ENCODE measurements at regions not wholly inside any gene's neighbourhood (a gene's known extent, or its start where the extent isn't known, plus 50 kb on each side); places are given as distances from the start of the nearest gene placed in this dataset.

DNA sequence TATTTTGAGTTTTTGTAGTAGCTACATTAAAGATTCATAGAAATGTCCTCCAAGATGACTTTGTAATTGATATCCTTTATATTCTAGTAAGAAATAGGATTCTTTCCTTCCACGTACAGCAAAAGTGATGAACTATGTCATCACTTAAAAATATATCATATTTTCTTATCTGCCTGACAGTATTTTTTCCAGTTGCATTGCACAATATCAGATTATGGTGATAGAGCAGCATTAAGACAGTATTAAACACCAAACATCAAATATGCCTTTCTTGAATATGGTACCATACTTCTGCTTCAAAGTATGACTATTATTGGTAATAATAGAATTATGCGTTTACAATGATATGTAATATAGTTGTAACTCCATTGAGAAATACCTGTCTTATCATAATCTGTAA, 919.8 kb upstream of the EDIL3 start:
- TF ChIP-seq, protein P1, sequence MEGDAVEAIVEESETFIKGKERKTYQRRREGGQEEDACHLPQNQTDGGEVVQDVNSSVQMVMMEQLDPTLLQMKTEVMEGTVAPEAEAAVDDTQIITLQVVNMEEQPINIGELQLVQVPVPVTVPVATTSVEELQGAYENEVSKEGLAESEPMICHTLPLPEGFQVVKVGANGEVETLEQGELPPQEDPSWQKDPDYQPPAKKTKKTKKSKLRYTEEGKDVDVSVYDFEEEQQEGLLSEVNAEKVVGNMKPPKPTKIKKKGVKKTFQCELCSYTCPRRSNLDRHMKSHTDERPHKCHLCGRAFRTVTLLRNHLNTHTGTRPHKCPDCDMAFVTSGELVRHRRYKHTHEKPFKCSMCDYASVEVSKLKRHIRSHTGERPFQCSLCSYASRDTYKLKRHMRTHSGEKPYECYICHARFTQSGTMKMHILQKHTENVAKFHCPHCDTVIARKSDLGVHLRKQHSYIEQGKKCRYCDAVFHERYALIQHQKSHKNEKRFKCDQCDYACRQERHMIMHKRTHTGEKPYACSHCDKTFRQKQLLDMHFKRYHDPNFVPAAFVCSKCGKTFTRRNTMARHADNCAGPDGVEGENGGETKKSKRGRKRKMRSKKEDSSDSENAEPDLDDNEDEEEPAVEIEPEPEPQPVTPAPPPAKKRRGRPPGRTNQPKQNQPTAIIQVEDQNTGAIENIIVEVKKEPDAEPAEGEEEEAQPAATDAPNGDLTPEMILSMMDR (IDR thresholded peaks at IDR 0.05; ENCODE audit: unreplicated experiment): no peak
- Mint-ChIP-seq H3K4me3 (ENCODE audit: low read depth, unreplicated experiment) (no peak overlapping the region), H3K36me3 (ENCODE audit: insufficient read depth, unreplicated experiment) (no peaks in the 10 kb centered on the region), H3K27me3 (ENCODE audit: unreplicated experiment) (no peaks in the 10 kb centered on the region), H3K9me3 (ENCODE audit: low read depth, unreplicated experiment) (no peaks in the 10 kb centered on the region), H3K4me1 (ENCODE audit: low read depth, unreplicated experiment) (no peaks in the 10 kb centered on the region), H3K27ac (ENCODE audit: unreplicated experiment) (no peak overlapping the region)
- no TSS peak for BruUV-seq (replicated peaks)
- DNase-seq: no peak
- intact Hi-C loops (cut with micrococcal nuclease; ENCODE audit: unreplicated experiment): no loop called here
- CTCF ChIA-PET: no interaction called here

DNA sequence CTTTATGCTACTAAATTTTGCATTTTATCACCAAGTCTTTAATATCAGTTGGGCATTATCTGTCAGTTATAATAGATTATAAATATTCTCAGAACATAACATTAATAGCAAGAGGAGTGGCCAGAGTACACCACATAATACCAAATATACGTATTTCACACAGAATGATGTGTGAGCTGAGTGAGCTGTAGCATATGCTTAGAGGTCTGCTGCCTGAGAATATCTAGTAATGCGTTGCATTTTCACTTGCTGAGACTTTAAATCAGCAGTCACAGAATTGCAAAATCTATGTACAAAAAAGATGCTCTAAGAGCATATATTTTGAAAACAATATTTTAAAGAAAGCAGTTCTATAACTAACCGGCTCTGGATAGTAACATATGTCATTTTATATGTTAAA, 921.1 kb upstream of the EDIL3 start:
- Mint-ChIP-seq H3K4me3 (ENCODE audit: low read depth, unreplicated experiment) (no peak overlapping the region), H3K36me3 (ENCODE audit: insufficient read depth, unreplicated experiment) (no peaks in the 10 kb centered on the region), H3K27me3 (ENCODE audit: unreplicated experiment) (no peaks in the 10 kb centered on the region), H3K4me1 (ENCODE audit: low read depth, unreplicated experiment) (no peaks in the 10 kb centered on the region), H3K9me3 (ENCODE audit: low read depth, unreplicated experiment) (no peaks in the 10 kb centered on the region), H3K27ac (ENCODE audit: unreplicated experiment) (no peak overlapping the region)
- TF ChIP-seq, protein P1 (IDR thresholded peaks at IDR 0.05; ENCODE audit: unreplicated experiment): no peak
- intact Hi-C loops (cut with micrococcal nuclease; ENCODE audit: unreplicated experiment): no loop called here
- CTCF ChIA-PET: no interaction called here
- no TSS peak for BruUV-seq (replicated peaks)
- DNase-seq: no peak

DNA sequence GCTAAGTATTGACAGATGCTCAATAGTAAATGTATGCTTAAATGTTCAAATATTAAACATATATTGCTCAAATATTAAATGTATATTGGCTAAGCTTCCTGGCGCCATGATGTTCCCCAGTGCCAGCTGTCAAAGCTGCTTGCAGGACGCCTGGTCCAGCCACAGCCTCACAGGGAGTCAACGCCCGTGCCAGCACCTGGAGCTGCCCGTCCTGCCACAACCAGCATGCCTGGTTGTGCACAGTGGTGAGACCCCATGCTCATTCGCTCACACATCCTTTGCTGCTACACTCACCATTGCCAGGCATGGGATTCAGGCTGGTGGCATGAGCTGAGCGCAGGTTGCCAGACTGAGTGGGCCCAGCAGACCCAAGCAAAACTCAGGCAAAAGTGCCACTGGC, 926.9 kb upstream of the EDIL3 start:
- Mint-ChIP-seq H3K4me1 (ENCODE audit: low read depth, unreplicated experiment) (no peaks in the 10 kb centered on the region), H3K27ac (ENCODE audit: unreplicated experiment) (no peak overlapping the region), H3K36me3 (ENCODE audit: insufficient read depth, unreplicated experiment) (no peaks in the 10 kb centered on the region), H3K4me3 (ENCODE audit: low read depth, unreplicated experiment) (no peak overlapping the region), H3K27me3 (ENCODE audit: unreplicated experiment) (no peaks in the 10 kb centered on the region), H3K9me3 (ENCODE audit: low read depth, unreplicated experiment) (no peaks in the 10 kb centered on the region)
- intact Hi-C loops (cut with micrococcal nuclease; ENCODE audit: unreplicated experiment): no loop called here
- TF ChIP-seq, protein P1 (IDR thresholded peaks at IDR 0.05; ENCODE audit: unreplicated experiment): no peak
- no TSS peak for BruUV-seq (replicated peaks)
- CTCF ChIA-PET: no interaction called here
- DNase-seq: no peak

DNA sequence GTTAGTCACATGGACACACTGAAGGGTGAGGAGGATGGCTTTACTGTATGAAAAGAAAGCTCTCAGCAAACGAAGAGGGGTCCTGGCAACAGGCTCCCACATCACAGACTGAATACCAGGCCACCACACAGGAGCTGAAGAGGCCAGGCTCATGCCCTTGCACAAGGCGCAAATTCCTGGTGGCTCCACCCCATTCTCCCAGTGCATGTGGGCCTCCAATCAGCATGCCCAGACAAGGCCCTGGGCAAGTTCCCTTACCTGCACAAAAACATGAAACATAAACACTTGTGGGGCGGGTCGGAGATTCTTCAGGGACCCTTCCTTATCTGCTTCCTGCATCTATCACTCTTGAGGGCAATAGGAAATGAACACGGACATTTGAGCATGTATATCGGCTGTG, 935.8 kb upstream of the EDIL3 start:
- no peaks in the 10 kb centered on the region for H3K36me3 Mint-ChIP-seq (ENCODE audit: insufficient read depth, unreplicated experiment)
- no peaks in the 10 kb centered on the region for H3K4me1 Mint-ChIP-seq (ENCODE audit: low read depth, unreplicated experiment)
- H3K4me3 Mint-ChIP-seq (ENCODE audit: low read depth, unreplicated experiment): no peak overlapping the region
- H3K27ac Mint-ChIP-seq (ENCODE audit: unreplicated experiment): no peak overlapping the region
- intact Hi-C loops (cut with micrococcal nuclease; ENCODE audit: unreplicated experiment): no loop called here
- no peak for DNase-seq
- no peaks in the 10 kb centered on the region for H3K27me3 Mint-ChIP-seq (ENCODE audit: unreplicated experiment)
- BruUV-seq (replicated peaks): no TSS peak
- H3K9me3 Mint-ChIP-seq (ENCODE audit: low read depth, unreplicated experiment): no peaks in the 10 kb centered on the region
- CTCF ChIA-PET: no interaction called here
- TF ChIP-seq, protein P1 (IDR thresholded peaks at IDR 0.05; ENCODE audit: unreplicated experiment): no peak

DNA sequence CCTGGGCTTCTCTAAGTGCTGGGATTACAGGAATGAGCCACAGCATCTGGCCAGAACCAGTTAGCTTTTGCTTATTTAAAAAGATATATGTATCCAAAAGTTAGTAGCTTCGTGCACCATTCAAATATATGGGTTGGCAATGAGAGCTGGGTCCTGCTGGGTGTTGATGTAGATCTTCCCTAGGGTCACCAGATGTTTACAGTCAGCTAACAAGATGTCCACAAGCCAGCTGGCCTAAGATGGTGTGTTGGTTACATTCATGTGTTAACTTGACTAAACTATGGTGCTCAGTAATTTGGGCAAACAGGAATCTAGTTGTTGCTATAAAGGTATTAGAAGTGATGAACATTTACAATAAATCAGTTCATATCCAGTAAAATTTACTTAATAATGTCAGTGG, 948.6 kb upstream of the EDIL3 start:
- no TSS peak for BruUV-seq (replicated peaks)
- no peaks in the 10 kb centered on the region for H3K9me3 Mint-ChIP-seq (ENCODE audit: low read depth, unreplicated experiment)
- TF ChIP-seq, protein P1 (IDR thresholded peaks at IDR 0.05; ENCODE audit: unreplicated experiment): no peak
- H3K4me1 Mint-ChIP-seq (ENCODE audit: low read depth, unreplicated experiment): no peaks in the 10 kb centered on the region
- intact Hi-C loops (cut with micrococcal nuclease; ENCODE audit: unreplicated experiment): no loop called here
- H3K27ac Mint-ChIP-seq (ENCODE audit: unreplicated experiment): no peak overlapping the region
- no peak for DNase-seq
- H3K4me3 Mint-ChIP-seq (ENCODE audit: low read depth, unreplicated experiment): no peak overlapping the region
- no peaks in the 10 kb centered on the region for H3K36me3 Mint-ChIP-seq (ENCODE audit: insufficient read depth, unreplicated experiment)
- H3K27me3 Mint-ChIP-seq (ENCODE audit: unreplicated experiment): no peaks in the 10 kb centered on the region
- CTCF ChIA-PET: no interaction called here
